ENCODE measurements at regions not wholly inside any gene's neighbourhood (a gene's known extent, or its start where the extent isn't known, plus 50 kb on each side); places are given as distances from the start of the nearest gene placed in this dataset.

- DNase-seq, result no peak
- Mint-ChIP-seq H3K27me3 (ENCODE audit: insufficient read depth) (no peaks in the 10 kb centered on the region), H3K4me1 (no peaks in the 10 kb centered on the region), H3K36me3 (ENCODE audit: low read depth) (no peaks in the 10 kb centered on the region), H3K4me3 (no peak overlapping the region), H3K9me3 (no peaks in the 10 kb centered on the region), H3K27ac (no peak overlapping the region)
- H3K4me1 ChIP-seq (ENCODE audit: control insufficient read depth, insufficient read depth, low read length), result no peaks in the 10 kb centered on the region
- H3K9ac ChIP-seq (ENCODE audit: extremely low read depth, low read length, poor library complexity, severe bottlenecking), result no peak overlapping the region
- H3K27ac ChIP-seq (ENCODE audit: low read depth, low read length), result no peak overlapping the region
- H3K9me3 ChIP-seq (ENCODE audit: control insufficient read depth, low read length), result no peaks in the 10 kb centered on the region
- no peaks in the 10 kb centered on the region for H3K27me3 ChIP-seq (ENCODE audit: control insufficient read depth, insufficient read depth, low read length, poor library complexity, severe bottlenecking)
- no peaks in the 10 kb centered on the region for H3K36me3 ChIP-seq (ENCODE audit: control insufficient read depth, insufficient read depth, low read length)
- no peak overlapping the region for H3K4me3 ChIP-seq (ENCODE audit: low read length)
- TF ChIP-seq CTCF (conservative IDR thresholded peaks at IDR 0.05), result no peak
These were observed 517.9 kb upstream of the RAG2 start for GRCh38 chr11:37115963-37116362.

DNA sequence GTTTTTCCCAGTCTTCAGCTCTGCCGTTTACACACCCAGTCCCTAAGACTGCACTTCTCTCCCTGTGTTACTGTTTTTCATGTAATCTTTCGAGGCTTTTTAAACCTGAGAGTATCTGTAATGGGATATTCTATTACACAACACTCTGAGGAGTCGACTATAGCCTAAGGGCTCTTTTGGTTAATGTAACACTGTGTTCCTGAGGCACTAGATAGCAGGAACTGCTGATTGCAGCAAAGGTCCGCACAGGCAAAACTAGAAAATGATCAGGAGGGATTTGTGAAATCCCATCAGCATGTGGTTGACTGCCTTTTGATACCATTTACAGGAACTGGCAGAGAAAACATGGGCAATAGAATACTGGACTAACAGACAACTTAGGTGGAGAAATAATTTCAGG lies 512.3 kb upstream of the RAG2 start:
- Mint-ChIP-seq H3K36me3 (ENCODE audit: low read depth) (no peaks in the 10 kb centered on the region), H3K9me3 (no peaks in the 10 kb centered on the region), H3K4me1 (no peaks in the 10 kb centered on the region), H3K27ac (no peak overlapping the region), H3K27me3 (ENCODE audit: insufficient read depth) (peaks cover 1% of the 10 kb centered on the region), H3K4me3 (no peak overlapping the region)
- no peaks in the 10 kb centered on the region for H3K27me3 ChIP-seq (ENCODE audit: control insufficient read depth, insufficient read depth, low read length, poor library complexity, severe bottlenecking)
- H3K9ac ChIP-seq (ENCODE audit: extremely low read depth, low read length, poor library complexity, severe bottlenecking), result no peak overlapping the region
- no peak overlapping the region for H3K4me3 ChIP-seq (ENCODE audit: low read length)
- DNase-seq, result no peak
- H3K9me3 ChIP-seq (ENCODE audit: control insufficient read depth, low read length), result no peaks in the 10 kb centered on the region
- 85 to 89% methylated on average over 2 to 4 of the region's 4 CpGs for WGBS, 2 experiments (ENCODE audit: insufficient coverage in 1 of 2, insufficient read length in 1 of 2)
- H3K4me1 ChIP-seq (ENCODE audit: control insufficient read depth, insufficient read depth, low read length), result no peaks in the 10 kb centered on the region
- H3K27ac ChIP-seq (ENCODE audit: low read depth, low read length), result no peak overlapping the region
- TF ChIP-seq CTCF (conservative IDR thresholded peaks at IDR 0.05), result no peak
- H3K36me3 ChIP-seq (ENCODE audit: control insufficient read depth, insufficient read depth, low read length), result no peaks in the 10 kb centered on the region

- H3K36me3 ChIP-seq (ENCODE audit: control insufficient read depth, insufficient read depth, low read length), result no peaks in the 10 kb centered on the region
- no peak for DNase-seq
- no peak overlapping the region for H3K9ac ChIP-seq (ENCODE audit: extremely low read depth, low read length, poor library complexity, severe bottlenecking)
- TF ChIP-seq CTCF (conservative IDR thresholded peaks at IDR 0.05), result no peak
- no peak overlapping the region for H3K4me3 Mint-ChIP-seq
- H3K27me3 Mint-ChIP-seq (ENCODE audit: insufficient read depth), result peaks cover 1% of the 10 kb centered on the region
- no peaks in the 10 kb centered on the region for H3K4me1 ChIP-seq (ENCODE audit: control insufficient read depth, insufficient read depth, low read length)
- H3K4me3 ChIP-seq (ENCODE audit: low read length), result no peak overlapping the region
- H3K27ac Mint-ChIP-seq, result no peak overlapping the region
- no peaks in the 10 kb centered on the region for H3K36me3 Mint-ChIP-seq (ENCODE audit: low read depth)
- H3K9me3 ChIP-seq (ENCODE audit: control insufficient read depth, low read length), result no peaks in the 10 kb centered on the region
- no peaks in the 10 kb centered on the region for H3K4me1 Mint-ChIP-seq
- H3K9me3 Mint-ChIP-seq, result no peaks in the 10 kb centered on the region
- no peak overlapping the region for H3K27ac ChIP-seq (ENCODE audit: low read depth, low read length)
- no peaks in the 10 kb centered on the region for H3K27me3 ChIP-seq (ENCODE audit: control insufficient read depth, insufficient read depth, low read length, poor library complexity, severe bottlenecking)
These were observed 511.2 kb upstream of the RAG2 start for GRCh38 chr11:37109286-37109585.
